ENCODE measurements at regions not wholly inside any gene's neighbourhood (a gene's known extent, or its start where the extent isn't known, plus 50 kb on each side); places are given as distances from the start of the nearest gene placed in this dataset.

DNA sequence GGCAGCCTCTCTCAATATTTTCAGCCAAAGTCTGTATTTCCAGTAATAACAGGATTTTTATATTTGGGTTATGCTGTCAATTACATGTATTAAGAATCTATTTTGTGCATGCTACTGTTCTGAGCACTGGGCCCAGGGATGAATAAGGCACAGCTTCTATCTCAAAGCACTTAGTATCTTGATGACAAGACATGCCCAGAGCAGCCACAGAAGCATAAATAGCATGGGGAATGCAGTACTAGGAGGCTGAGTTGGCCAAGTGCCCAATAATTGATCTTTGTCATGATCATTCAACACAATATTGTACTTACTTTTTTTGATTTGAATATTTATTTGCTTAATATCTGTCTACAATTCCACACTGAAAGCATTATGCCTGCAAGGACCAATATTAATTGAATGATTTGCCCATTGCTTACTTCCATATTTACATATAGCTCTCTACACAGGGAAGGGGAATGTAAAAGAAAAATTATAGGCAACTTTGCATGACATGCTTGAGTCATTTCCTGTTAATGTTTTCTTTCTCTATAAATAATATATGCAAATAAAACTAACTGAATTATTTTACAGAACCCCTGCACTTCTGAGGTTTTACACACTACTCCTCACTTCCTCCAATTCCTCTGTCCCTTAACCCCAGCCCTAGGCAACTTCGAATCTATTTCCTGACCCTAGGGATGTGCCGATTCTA, 298.9 kb upstream of the BMP2 start:
- no peak overlapping the region for H2AFZ ChIP-seq (ENCODE audit: low read depth, low read length)
- no peak overlapping the region for H3K27ac ChIP-seq (ENCODE audit: low read length)
- no peaks in the 10 kb centered on the region for H3K79me2 ChIP-seq (replicated peaks; ENCODE audit: insufficient read depth, low read length)
- no peaks in the 10 kb centered on the region for H3K27me3 ChIP-seq (ENCODE audit: insufficient read depth, low read depth, low read length)
- no peaks in the 10 kb centered on the region for H3K9me2 ChIP-seq (ENCODE audit: insufficient read depth, low read length)
- H3K36me3 ChIP-seq (ENCODE audit: insufficient read depth, low read length): no peaks in the 10 kb centered on the region
- H3K9me3 ChIP-seq (ENCODE audit: low read length): no peaks in the 10 kb centered on the region
- H3K4me3 ChIP-seq (ENCODE audit: low read length): no peak overlapping the region
- no peak overlapping the region for H3K4me2 ChIP-seq (ENCODE audit: low read length)
- TF ChIP-seq RAD21 (conservative IDR thresholded peaks at IDR 0.05) (no peak), TAF1 (IDR thresholded peaks at IDR 0.05; ENCODE audit: low read depth) (no peak), MXI1 (conservative IDR thresholded peaks at IDR 0.05; ENCODE audit: poor library complexity, severe bottlenecking) (no peak), EP300 (conservative IDR thresholded peaks at IDR 0.05; ENCODE audit: poor library complexity, severe bottlenecking) (no peak), SMC3 (conservative IDR thresholded peaks at IDR 0.05; ENCODE audit: poor library complexity) (no peak), POLR2AphosphoS5 (IDR thresholded peaks at IDR 0.05) (no peak), EZH2 (IDR thresholded peaks at IDR 0.05; ENCODE audit: borderline replicate concordance, insufficient read depth, low read length, poor library complexity, severe bottlenecking) (no peak)
- TF ChIP-seq, protein P1, sequence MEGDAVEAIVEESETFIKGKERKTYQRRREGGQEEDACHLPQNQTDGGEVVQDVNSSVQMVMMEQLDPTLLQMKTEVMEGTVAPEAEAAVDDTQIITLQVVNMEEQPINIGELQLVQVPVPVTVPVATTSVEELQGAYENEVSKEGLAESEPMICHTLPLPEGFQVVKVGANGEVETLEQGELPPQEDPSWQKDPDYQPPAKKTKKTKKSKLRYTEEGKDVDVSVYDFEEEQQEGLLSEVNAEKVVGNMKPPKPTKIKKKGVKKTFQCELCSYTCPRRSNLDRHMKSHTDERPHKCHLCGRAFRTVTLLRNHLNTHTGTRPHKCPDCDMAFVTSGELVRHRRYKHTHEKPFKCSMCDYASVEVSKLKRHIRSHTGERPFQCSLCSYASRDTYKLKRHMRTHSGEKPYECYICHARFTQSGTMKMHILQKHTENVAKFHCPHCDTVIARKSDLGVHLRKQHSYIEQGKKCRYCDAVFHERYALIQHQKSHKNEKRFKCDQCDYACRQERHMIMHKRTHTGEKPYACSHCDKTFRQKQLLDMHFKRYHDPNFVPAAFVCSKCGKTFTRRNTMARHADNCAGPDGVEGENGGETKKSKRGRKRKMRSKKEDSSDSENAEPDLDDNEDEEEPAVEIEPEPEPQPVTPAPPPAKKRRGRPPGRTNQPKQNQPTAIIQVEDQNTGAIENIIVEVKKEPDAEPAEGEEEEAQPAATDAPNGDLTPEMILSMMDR (IDR thresholded peaks at IDR 0.05; ENCODE audit: poor library complexity, severe bottlenecking): no peak
- TF ChIP-seq, protein P2, sequence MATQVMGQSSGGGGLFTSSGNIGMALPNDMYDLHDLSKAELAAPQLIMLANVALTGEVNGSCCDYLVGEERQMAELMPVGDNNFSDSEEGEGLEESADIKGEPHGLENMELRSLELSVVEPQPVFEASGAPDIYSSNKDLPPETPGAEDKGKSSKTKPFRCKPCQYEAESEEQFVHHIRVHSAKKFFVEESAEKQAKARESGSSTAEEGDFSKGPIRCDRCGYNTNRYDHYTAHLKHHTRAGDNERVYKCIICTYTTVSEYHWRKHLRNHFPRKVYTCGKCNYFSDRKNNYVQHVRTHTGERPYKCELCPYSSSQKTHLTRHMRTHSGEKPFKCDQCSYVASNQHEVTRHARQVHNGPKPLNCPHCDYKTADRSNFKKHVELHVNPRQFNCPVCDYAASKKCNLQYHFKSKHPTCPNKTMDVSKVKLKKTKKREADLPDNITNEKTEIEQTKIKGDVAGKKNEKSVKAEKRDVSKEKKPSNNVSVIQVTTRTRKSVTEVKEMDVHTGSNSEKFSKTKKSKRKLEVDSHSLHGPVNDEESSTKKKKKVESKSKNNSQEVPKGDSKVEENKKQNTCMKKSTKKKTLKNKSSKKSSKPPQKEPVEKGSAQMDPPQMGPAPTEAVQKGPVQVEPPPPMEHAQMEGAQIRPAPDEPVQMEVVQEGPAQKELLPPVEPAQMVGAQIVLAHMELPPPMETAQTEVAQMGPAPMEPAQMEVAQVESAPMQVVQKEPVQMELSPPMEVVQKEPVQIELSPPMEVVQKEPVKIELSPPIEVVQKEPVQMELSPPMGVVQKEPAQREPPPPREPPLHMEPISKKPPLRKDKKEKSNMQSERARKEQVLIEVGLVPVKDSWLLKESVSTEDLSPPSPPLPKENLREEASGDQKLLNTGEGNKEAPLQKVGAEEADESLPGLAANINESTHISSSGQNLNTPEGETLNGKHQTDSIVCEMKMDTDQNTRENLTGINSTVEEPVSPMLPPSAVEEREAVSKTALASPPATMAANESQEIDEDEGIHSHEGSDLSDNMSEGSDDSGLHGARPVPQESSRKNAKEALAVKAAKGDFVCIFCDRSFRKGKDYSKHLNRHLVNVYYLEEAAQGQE (IDR thresholded peaks at IDR 0.05; ENCODE audit: borderline replicate concordance): no peak
- no peaks in the 10 kb centered on the region for H3F3A ChIP-seq (ENCODE audit: insufficient read depth, low read length, poor library complexity, severe bottlenecking)
- H3K9ac ChIP-seq (ENCODE audit: low read length): no peak overlapping the region
- no peaks in the 10 kb centered on the region for H4K20me1 ChIP-seq (ENCODE audit: insufficient read depth)

DNA sequence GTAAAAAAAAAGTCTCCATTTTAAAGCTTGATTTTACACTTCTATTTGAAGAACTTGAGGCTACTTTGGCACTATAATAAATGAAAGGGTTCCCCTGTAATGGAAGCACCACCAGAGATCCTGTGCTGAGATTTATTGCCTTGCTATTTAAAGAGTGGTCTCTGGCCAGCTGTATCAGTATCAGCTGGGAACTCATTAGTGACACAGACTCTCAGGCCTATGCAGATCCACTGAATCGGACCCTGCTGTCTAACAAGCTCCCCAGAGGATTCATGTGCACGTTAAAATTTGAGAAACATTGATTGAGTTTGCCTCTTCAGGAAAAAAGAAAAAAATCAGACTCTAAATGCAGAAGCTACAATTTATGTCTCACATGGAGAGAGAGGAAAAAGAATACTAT, 299.9 kb upstream of the BMP2 start:
- H3K4me3 ChIP-seq (ENCODE audit: low read length): no peak overlapping the region

More for the DNA sequence above, 299.9 kb upstream of the BMP2 start:
- Histone ChIP-seq H3K27me3 (ENCODE audit: insufficient read depth, low read depth, low read length) (no peaks in the 10 kb centered on the region), H3K4me2 (ENCODE audit: low read length) (no peak overlapping the region), H4K20me1 (ENCODE audit: insufficient read depth) (no peaks in the 10 kb centered on the region), H3F3A (ENCODE audit: insufficient read depth, low read length, poor library complexity, severe bottlenecking) (no peaks in the 10 kb centered on the region), H3K9me3 (ENCODE audit: low read length) (no peaks in the 10 kb centered on the region), H3K27ac (ENCODE audit: low read length) (no peak overlapping the region), H2AFZ (ENCODE audit: low read depth, low read length) (no peak overlapping the region), H3K9me2 (ENCODE audit: insufficient read depth, low read length) (no peaks in the 10 kb centered on the region), H3K36me3 (ENCODE audit: insufficient read depth, low read length) (no peaks in the 10 kb centered on the region), H3K79me2 (replicated peaks; ENCODE audit: insufficient read depth, low read length) (no peaks in the 10 kb centered on the region), H3K9ac (ENCODE audit: low read length) (no peak overlapping the region)
- TF ChIP-seq, protein P2 (IDR thresholded peaks at IDR 0.05; ENCODE audit: borderline replicate concordance): no peak
- TF ChIP-seq EP300 (conservative IDR thresholded peaks at IDR 0.05; ENCODE audit: poor library complexity, severe bottlenecking) (no peak), SMC3 (conservative IDR thresholded peaks at IDR 0.05; ENCODE audit: poor library complexity) (no peak), TAF1 (IDR thresholded peaks at IDR 0.05; ENCODE audit: low read depth) (no peak), EZH2 (IDR thresholded peaks at IDR 0.05; ENCODE audit: borderline replicate concordance, insufficient read depth, low read length, poor library complexity, severe bottlenecking) (no peak)
- TF ChIP-seq, protein P1 (IDR thresholded peaks at IDR 0.05; ENCODE audit: poor library complexity, severe bottlenecking): no peak
